ENCODE measurements at regions not wholly inside any gene's neighbourhood (a gene's known extent, or its start where the extent isn't known, plus 50 kb on each side); places are given as distances from the start of the nearest gene placed in this dataset.
"Not testable (repeated sequence)": the region's sequence is repeated elsewhere in the genome, so short reads cannot be mapped to it uniquely, and the experiment has no call there.

- DNase-seq (ENCODE audit: low spot score), result not testable (repeated sequence)
These were observed 116.0 kb upstream of the ETV3 start for GRCh38 chr1:157254183-157254582.

DNA sequence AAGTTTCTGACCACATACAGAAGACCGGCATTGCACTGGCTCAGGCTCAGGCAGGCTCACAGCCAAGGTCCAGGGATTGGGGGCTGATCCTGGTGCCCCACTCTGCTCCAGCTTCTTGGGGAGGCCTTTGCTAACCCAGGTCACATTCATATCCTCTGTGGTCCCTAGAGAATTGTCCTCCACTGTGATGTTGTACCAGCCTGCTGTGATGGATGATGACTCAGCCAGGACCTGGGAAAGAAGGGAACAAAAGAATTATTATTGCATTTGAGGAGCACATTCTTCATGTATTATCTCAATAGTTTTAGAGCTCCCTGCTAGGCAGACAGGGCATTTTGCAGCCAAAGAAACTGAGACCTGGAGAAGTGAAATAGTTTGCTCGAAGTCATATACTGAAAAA is 114.3 kb upstream of the ETV3 start:
- DNase-seq (ENCODE audit: low spot score), result no peak

GRCh38 chr1:157249739-157250138 is 111.5 kb upstream of the ETV3 start:
- no peak for DNase-seq (ENCODE audit: low spot score)

DNA sequence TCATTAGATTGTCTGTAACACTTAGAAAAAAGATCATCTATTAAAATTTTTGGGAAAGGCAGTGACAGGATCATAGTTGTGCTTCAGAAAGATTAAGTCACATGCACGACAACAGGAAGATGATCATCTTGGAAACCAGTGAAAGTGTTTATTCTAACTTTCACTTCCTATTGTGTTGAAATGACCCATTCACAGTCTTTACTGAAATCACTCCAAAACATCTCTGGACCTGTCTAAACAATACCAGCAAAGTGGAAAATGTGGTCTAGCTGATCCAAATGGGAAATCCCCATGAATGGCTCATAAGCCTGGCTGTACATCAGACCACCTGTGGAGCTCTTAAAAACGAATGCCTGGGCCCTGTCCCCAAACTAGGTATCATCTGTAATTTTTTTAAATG is 111.1 kb upstream of the ETV3 start:
- DNase-seq (ENCODE audit: low spot score), result no peak

DNA sequence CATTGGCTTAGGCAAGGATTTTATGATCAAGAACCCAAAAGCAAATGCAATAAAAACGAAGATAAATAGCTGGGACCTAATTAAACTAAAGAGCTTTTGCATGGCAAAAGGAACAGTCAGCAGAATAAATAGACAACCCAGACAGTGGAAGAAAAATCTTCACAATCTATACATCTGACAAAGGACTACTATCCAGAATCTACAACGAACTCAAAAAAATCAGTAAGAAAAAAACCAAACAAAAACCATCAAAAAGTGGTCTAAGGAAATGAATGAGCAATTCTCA is 109.5 kb upstream of the ETV3 start:
- not testable (repeated sequence) for DNase-seq (ENCODE audit: low spot score)

DNA sequence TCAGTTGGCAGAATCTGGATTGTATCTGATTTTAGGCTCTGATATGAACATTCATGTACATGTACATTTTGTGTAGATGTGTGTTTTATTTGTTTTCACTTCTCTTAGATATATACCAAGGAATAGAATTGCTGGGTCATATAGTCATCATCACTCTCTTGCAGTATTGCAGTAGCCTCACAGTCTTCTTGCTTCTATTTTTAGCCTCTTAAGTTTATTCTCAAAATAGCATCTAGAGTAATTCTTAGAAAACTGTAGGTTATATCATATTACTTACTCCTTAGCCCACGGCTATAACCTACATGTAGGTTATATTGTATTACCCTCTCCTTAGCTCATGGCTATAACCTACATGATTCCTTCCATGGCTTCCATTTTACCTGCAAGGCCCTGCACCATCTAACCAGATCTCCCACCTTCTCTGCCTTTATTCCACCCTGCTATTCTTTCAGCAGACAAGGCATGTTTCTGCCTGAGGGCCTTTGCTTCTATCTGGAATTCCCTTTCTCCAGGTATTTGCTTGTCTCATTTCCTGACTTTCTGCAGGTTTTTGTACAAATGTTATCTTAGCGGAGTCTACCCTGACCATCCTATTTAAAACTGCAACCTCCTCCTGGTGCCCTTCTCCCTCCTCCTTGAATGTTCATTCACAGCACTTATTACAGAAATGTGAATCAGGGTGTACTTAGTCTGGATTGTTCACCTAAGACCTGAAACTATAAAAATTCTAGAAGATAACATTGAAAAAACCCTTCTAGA is 109.0 kb upstream of the ETV3 start:
- no peak for DNase-seq (ENCODE audit: low spot score)

GRCh38 chr1:157245823-157246222 is 107.6 kb upstream of the ETV3 start:
- no peak for DNase-seq (ENCODE audit: low spot score)

DNA sequence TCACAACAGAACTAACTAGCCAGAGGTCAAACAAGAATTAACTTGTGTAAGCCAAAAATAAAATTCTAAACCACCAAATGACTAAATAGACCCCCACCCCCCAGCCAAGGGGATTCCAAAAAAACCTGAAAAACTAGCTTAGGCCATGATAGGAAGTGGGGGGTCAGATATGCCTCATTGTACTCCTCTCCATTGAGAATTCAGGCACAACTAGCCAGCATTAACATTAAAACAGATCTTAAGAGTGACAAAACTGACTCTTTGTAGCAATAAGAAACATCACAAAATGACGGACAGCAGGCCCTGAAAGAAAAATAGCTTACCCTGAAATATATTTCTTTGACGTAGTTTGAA is 103.0 kb upstream of the ETV3 start:
- DNase-seq (ENCODE audit: low spot score), result no peak

GRCh38 chr1:157240495-157241184 is 102.4 kb upstream of the ETV3 start:
- peak; percentile 58 for DNase-seq (ENCODE audit: low spot score)

DNA sequence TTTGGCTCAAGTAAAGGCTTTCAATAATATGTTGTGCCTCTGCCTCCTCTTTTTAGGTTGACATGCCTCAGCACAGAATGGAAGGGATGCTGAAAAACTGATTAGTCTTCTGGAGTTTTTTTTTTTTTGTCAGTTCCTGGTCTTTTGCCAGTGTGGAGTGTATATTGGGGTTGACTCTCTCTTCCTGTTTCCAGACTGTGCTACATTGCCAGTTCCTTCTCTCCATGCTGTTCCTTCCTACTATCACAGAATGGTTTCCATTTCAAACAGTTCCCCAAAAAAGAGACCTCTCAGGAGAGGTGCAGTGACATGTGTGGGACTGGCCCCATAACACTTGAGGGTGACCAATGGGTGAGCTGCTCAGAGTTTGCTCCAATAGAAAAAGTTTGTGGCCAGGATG is 101.7 kb upstream of the ETV3 start:
- DNase-seq (ENCODE audit: low spot score), result no peak

DNA sequence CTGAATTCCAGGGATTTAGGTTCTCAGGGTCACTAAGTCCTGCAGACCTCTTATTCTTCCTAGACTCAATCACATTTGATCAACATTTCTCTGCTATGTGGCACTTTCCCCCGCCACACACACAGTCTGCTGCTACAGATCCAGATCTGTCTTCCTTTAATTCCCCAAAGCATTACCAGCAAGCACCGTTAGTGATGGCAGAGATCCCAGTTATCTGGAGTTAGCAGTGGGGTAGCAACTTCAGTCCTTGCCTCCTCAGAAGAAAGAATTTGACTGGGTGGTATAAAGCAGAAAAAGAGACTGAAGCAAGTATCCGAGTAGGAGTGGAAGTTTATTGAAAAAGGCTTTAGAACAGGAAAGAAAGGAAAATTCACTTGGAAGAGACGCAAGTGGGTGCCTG is 100.4 kb upstream of the ETV3 start:
- no peak for DNase-seq (ENCODE audit: low spot score)

DNA sequence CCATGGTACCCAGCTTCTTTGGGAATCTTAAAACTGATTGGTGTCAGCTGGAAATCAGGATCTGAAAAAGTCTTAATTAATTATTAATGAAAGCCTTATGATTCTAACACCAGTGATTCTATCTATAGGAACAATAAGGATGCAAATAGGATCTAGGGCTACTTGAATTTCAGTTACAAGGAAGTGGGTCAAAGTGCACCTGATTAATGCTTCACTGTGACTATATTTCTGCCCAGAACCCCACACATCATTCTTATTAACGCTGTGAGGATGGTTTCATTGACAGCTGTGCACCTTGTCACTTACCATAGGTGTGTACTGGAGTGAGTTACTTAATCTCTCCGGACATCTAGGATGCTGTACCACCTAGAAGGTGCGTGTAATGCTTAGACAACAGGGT is 99.8 kb upstream of the ETV3 start:
- DNase-seq (ENCODE audit: low spot score), result no peak

DNA sequence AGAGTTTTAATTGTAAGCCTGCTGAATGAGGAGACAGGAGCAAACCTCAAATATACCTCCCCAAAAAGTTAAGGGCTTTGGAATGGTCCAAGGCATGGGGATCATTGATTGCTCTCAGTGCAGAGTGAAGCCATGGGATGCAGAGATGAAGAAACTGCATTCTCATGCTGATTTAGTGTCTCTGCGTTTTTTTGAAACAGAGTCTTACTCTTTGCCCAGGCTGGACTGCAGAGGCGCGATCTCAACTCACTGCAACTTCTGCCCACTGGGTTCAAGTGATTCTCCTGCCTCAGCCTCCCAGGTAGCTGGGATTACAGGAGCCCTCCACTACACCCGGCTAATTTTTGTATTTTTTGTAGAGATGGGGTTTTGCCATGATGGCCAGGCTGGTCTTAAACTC is 99.3 kb upstream of the ETV3 start:
- no peak for DNase-seq (ENCODE audit: low spot score)

DNA sequence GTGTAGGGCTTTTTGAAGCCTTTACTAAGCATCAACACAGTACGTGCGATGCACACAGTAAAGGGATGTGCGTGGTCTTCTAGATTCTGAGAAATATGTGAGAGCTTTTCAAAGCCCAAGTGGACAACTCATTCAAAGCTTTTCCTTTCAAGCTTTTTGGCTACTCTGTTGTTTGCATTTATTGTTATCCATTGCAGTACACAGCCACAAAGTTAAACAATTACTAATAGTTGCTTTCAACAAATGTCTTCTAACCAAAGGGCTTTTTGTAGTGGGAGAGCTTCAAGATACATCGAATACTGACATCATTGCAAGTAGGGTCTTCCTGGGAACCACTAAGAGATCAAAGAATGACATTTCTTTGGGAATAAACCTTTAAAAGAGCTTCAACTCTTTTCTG is 97.9 kb upstream of the ETV3 start:
- no peak for DNase-seq (ENCODE audit: low spot score)

GRCh38 chr1:157235307-157235706 is 97.1 kb upstream of the ETV3 start:
- DNase-seq (ENCODE audit: low spot score), result no peak

DNA sequence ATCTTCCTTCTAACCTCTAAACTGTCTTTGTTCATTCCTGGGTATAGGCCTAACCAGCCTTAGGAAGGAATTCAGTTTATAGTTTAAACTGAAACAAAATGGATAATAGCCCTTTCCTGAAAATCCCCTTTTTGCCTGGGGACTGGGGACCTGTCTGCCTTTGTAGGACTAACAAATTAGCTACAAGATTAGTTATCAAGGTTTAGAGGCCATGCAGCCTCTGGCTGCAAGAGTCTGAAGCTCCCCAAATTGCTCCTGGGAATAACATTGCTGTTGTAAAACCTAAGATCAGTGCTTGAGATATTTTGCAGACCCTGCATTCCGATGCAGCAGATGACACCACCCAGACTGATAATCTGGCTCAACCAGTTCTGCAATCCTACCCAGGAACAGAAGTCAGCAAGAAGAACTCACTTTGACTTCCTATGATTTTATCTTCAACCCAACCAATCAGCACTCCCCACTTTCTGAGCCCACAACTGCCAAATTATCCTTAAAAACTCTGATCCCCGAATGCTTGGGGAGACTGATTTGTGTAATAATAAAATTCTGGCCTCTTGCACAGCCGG is 96.6 kb upstream of the ETV3 start:
- DNase-seq (ENCODE audit: low spot score), result no peak

GRCh38 chr1:157233131-157233530 is 94.9 kb upstream of the ETV3 start:
- no peak for DNase-seq (ENCODE audit: low spot score)

DNA sequence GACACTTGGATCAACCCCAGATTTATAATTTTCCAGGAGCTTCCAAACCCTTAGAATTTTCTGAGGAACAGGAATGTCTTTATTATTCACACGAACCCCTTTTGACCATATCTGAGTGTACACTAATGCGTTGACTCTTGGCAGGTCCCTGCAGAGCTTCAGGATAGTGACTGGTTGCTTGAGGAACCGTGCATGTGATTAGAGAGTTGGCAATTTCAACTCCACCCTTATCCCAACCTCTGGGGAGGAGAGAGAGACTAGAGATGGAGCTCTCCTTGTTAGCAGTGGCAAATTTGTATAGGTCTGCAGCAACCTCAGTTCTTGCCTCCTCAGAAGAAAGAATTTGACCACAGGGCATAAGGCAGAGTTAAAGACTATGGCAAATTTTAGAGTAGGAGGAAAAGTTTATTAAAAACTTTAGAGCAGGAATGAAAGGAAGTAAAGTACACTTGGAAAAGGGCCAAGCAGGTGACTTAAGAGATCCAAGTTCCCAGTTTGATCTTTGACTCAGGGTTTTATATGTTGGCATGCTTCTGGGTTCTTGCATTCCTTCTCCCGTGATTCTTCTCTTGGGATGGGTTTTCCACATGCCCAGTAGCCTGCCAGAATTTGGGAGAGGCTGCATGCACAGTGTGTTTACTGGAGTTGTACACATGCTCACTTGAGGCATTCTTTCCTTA is 93.8 kb upstream of the ETV3 start:
- DNase-seq (ENCODE audit: low spot score), result no peak

- no peak for DNase-seq (ENCODE audit: low spot score)
These were observed 92.3 kb upstream of the ETV3 start for GRCh38 chr1:157230500-157230899.

GRCh38 chr1:157227700-157228099 is 89.5 kb upstream of the ETV3 start:
- DNase-seq (ENCODE audit: low spot score), result no peak

GRCh38 chr1:157226739-157227138 is 88.5 kb upstream of the ETV3 start:
- DNase-seq (ENCODE audit: low spot score), result no peak

DNA sequence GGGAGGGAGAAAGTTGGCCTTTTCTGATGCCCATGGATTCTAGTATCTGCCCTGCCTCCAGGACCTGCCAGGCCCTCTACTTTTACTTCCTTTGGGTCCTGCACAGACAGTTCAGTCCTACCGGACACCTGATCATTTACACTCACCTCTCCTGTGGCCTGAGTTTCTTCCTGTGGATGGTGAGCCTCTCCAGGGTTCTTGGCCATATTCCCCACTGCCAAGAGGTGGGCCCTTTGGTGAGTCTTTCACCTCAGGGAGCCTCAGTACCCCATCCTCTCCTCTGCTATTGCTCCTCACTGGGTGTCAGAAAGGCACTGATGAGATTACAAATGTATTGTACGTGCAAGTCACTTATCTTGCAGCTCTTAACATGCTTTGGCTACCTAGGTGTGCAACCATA is 81.4 kb upstream of the ETV3 start:
- no peak for DNase-seq (ENCODE audit: low spot score)

GRCh38 chr1:157219182-157219581 is 81.0 kb upstream of the ETV3 start:
- DNase-seq (ENCODE audit: low spot score), result no peak

Measured in HuH-7 (cell line).